ENCODE measurements at regions not wholly inside any gene's neighbourhood (a gene's known extent, or its start where the extent isn't known, plus 50 kb on each side); places are given as distances from the start of the nearest gene placed in this dataset.

GRCh38 chr22:49136041-49136815 is 691.4 kb downstream of the BRD1 start:
- Histone ChIP-seq H3K4me3 (replicated peaks; ENCODE audit: low read depth, low read length) (no peak overlapping the region), H3K36me3 (ENCODE audit: control insufficient read depth, insufficient read depth, low read length) (no peaks in the 10 kb centered on the region), H3K27me3 (replicated peaks; ENCODE audit: control insufficient read depth, insufficient read depth, low read length) (no peaks in the 10 kb centered on the region)
- no peak for DNase-seq (ENCODE audit: extremely low read depth, insufficient read length)
- TF ChIP-seq, protein P1, sequence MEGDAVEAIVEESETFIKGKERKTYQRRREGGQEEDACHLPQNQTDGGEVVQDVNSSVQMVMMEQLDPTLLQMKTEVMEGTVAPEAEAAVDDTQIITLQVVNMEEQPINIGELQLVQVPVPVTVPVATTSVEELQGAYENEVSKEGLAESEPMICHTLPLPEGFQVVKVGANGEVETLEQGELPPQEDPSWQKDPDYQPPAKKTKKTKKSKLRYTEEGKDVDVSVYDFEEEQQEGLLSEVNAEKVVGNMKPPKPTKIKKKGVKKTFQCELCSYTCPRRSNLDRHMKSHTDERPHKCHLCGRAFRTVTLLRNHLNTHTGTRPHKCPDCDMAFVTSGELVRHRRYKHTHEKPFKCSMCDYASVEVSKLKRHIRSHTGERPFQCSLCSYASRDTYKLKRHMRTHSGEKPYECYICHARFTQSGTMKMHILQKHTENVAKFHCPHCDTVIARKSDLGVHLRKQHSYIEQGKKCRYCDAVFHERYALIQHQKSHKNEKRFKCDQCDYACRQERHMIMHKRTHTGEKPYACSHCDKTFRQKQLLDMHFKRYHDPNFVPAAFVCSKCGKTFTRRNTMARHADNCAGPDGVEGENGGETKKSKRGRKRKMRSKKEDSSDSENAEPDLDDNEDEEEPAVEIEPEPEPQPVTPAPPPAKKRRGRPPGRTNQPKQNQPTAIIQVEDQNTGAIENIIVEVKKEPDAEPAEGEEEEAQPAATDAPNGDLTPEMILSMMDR (IDR thresholded peaks at IDR 0.05; ENCODE audit: insufficient read depth, low read length, poor library complexity, severe bottlenecking) = no peak

DNA sequence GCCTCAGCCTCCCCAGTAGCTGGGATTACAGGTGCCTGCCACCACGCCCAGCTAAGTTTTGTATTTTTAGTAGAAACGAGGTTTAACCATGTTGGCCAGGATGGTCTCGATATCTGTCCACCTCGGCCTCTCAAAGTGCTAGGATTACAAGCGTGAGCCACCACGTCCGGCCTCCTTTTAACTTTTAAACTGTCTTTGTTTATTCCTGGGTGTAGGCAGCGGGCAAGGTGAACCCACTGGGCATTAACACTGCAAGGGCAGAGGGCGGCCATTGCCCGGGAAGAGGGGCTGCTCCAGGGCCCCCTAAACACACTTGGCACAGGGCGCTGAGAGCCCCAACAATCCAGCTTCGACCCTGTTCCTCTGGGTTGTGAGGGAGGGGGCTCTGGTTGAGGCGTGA is 693.6 kb downstream of the BRD1 start:
- no peaks in the 10 kb centered on the region for H3K27me3 ChIP-seq (replicated peaks; ENCODE audit: control insufficient read depth, insufficient read depth, low read length)
- DNase-seq (ENCODE audit: extremely low read depth, insufficient read length) = no peak
- H3K36me3 ChIP-seq (ENCODE audit: control insufficient read depth, insufficient read depth, low read length) = no peaks in the 10 kb centered on the region
- H3K4me3 ChIP-seq (replicated peaks; ENCODE audit: low read depth, low read length) = no peak overlapping the region
- TF ChIP-seq, protein P1 (IDR thresholded peaks at IDR 0.05; ENCODE audit: insufficient read depth, low read length, poor library complexity, severe bottlenecking) = no peak

- no peaks in the 10 kb centered on the region for H3K36me3 ChIP-seq (ENCODE audit: control insufficient read depth, insufficient read depth, low read length)
- TF ChIP-seq, protein P1 (IDR thresholded peaks at IDR 0.05; ENCODE audit: insufficient read depth, low read length, poor library complexity, severe bottlenecking) = no peak
- no peak overlapping the region for H3K4me3 ChIP-seq (replicated peaks; ENCODE audit: low read depth, low read length)
- DNase-seq (ENCODE audit: extremely low read depth, insufficient read length) = no peak
- H3K27me3 ChIP-seq (replicated peaks; ENCODE audit: control insufficient read depth, insufficient read depth, low read length) = no peaks in the 10 kb centered on the region
Measured at GRCh38 chr22:49133541-49133940, 694.1 kb downstream of the BRD1 start.

DNA sequence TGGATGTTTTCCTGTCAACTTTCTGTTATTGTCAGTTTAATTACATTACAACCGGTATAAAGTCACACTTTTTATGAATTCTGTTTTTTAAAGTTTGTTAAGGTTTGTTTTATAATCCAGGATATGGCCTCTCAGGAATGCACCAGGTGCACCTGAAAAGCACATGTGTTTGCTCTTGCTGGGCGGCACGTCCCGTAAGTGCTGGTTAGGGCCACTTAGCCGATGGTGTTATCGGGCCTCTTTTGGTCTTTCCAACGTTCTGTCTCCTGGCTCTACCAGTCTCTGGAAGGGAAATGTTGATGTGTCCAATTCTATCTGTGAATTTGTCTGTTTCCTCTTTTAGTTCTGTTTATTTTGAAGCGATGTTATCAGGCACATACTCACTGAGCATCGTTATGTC is 695.7 kb downstream of the BRD1 start:
- Histone ChIP-seq H3K4me3 (replicated peaks; ENCODE audit: low read depth, low read length) (no peak overlapping the region), H3K27me3 (replicated peaks; ENCODE audit: control insufficient read depth, insufficient read depth, low read length) (no peaks in the 10 kb centered on the region), H3K36me3 (ENCODE audit: control insufficient read depth, insufficient read depth, low read length) (no peaks in the 10 kb centered on the region)
- DNase-seq (ENCODE audit: extremely low read depth, insufficient read length) = no peak
- TF ChIP-seq, protein P1 (IDR thresholded peaks at IDR 0.05; ENCODE audit: insufficient read depth, low read length, poor library complexity, severe bottlenecking) = no peak

- Histone ChIP-seq H3K4me3 (replicated peaks; ENCODE audit: low read depth, low read length) (no peak overlapping the region), H3K27me3 (replicated peaks; ENCODE audit: control insufficient read depth, insufficient read depth, low read length) (no peaks in the 10 kb centered on the region), H3K36me3 (ENCODE audit: control insufficient read depth, insufficient read depth, low read length) (no peaks in the 10 kb centered on the region)
- TF ChIP-seq, protein P1 (IDR thresholded peaks at IDR 0.05; ENCODE audit: insufficient read depth, low read length, poor library complexity, severe bottlenecking) = no peak
- DNase-seq (ENCODE audit: extremely low read depth, insufficient read length) = no peak
Measured at GRCh38 chr22:49129736-49130135, 697.9 kb downstream of the BRD1 start.
